ENCODE measurements at regions not wholly inside any gene's neighbourhood (a gene's known extent, or its start where the extent isn't known, plus 50 kb on each side); places are given as distances from the start of the nearest gene placed in this dataset.

DNA sequence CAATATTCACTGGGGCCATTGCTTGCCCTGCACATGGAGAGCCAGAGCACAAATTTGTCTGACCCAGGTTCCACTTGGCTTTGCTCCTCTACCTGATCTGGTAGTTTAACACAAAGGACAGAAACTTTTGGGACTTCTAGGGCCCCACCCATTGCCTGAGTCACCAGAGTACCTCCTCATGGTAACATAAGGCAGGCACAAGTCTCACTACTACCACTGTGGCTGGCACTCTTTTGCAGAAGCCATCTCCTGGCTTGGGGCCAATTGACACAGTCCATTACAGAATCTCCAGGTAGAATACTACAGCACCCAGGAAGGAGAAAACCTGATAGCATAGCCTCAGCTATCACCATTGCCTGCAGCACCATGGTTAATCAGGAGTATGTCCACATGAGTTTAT, 52.6 kb upstream of the NAP1L2 start:
- no peak overlapping the region for H2BK15ac ChIP-seq (ENCODE audit: low read depth, low read length)

More for the DNA sequence above, 52.6 kb upstream of the NAP1L2 start:
- TF ChIP-seq CTCF (conservative IDR thresholded peaks at IDR 0.05), result no peak
- Histone ChIP-seq H3K9me3 (ENCODE audit: control insufficient read depth, low read depth, low read length) (peaks cover 24% of the 10 kb centered on the region), H4K8ac (replicated peaks; ENCODE audit: insufficient read length, low read depth, low read length) (no peak overlapping the region), H2AFZ (ENCODE audit: low read length) (no peak overlapping the region), H3K4me1 (ENCODE audit: insufficient read depth, low read length) (no peaks in the 10 kb centered on the region), H3K79me1 (ENCODE audit: insufficient read depth, low read depth, low read length, poor library complexity, severe bottlenecking) (no peaks in the 10 kb centered on the region), H3K4me2 (ENCODE audit: insufficient read depth, insufficient read length, low read length) (no peak overlapping the region), H2BK12ac (ENCODE audit: insufficient read length, low read depth, low read length) (no peak overlapping the region), H4K20me1 (ENCODE audit: control insufficient read depth, insufficient read depth, insufficient read length) (no peaks in the 10 kb centered on the region), H3K9ac (ENCODE audit: extremely low read depth, insufficient read length, low read length) (no peak overlapping the region), H2BK5ac (ENCODE audit: insufficient read length, low read length) (no peak overlapping the region), H3K27ac (ENCODE audit: insufficient read length, low read depth, low read length) (no peak overlapping the region), H2BK120ac (ENCODE audit: low read depth, low read length, poor library complexity, severe bottlenecking) (no peak overlapping the region), H3K23me2 (ENCODE audit: insufficient read length, low read depth, low read length, poor library complexity, severe bottlenecking) (no peaks in the 10 kb centered on the region), H3K79me2 (ENCODE audit: insufficient read depth, low read length) (no peaks in the 10 kb centered on the region), H3K27me3 (ENCODE audit: insufficient read depth, low read length) (no peaks in the 10 kb centered on the region), H4K91ac (ENCODE audit: insufficient read length, low read depth, low read length) (no peak overlapping the region), H3K56ac (ENCODE audit: insufficient read length, low read depth, low read length) (no peak overlapping the region), H3K4ac (ENCODE audit: low read depth, low read length) (no peak overlapping the region), H4K5ac (ENCODE audit: insufficient read length, low read depth, low read length) (no peak overlapping the region), H3K18ac (ENCODE audit: insufficient read length, low read depth, low read length) (no peak overlapping the region), H2BK20ac (ENCODE audit: low read depth, low read length, poor library complexity, severe bottlenecking) (no peak overlapping the region), H3K14ac (ENCODE audit: insufficient read depth, low read length) (no peak overlapping the region), H3K23ac (ENCODE audit: insufficient read length, low read depth, low read length) (no peak overlapping the region), H2AK5ac (ENCODE audit: insufficient read length, low read length) (no peak overlapping the region), H3T11ph (ENCODE audit: low read length) (no peak overlapping the region)
- Mint-ChIP-seq H3K4me3 (no peak overlapping the region), H3K9me3 (peaks cover 64 to 66% of the 10 kb centered on the region in 2 experiments), H3K27me3 (ENCODE audit: low read depth) (no peaks in the 10 kb centered on the region), H3K4me1 (peaks cover 0 to 19% of the 10 kb centered on the region in 2 experiments; a peak in 2 of 4 replicates), H3K36me3 (ENCODE audit: insufficient read depth in 1 of 3, low read depth in 3 of 3) (no peaks in the 10 kb centered on the region), H3K27ac (no peak overlapping the region)
- DNase-seq, result no peak
